Prostate gland (tissue), 2 donors: ENCODE measurements at regions not wholly inside any gene's neighbourhood (a gene's known extent, or its start where the extent isn't known, plus 50 kb on each side); places are given as distances from the start of the nearest gene placed in this dataset.

Experiments
- CTCF ChIP-seq, 4 experiments: fragments of 200-600 bp in 2 of 4; fragments of 450-650 bp in 2 of 4; sonication (generic) in 2 of 4; IDR thresholded peaks; 1 replicate in 3 of 4; 2 replicates in 1 of 4; pipeline ENCODE4 v1.5.1; 2016 to 2019; ENCODE audit warnings: antibody characterized with exemption in 4 of 4, mild to moderate bottlenecking in 2 of 4, moderate library complexity in 2 of 4
- POLR2A ChIP-seq: fragments of 450-650 bp; IDR thresholded peaks from one replicate; pipeline ENCODE4 v1.6.1; 2016; ENCODE audit warnings: antibody characterized with exemption, mild to moderate bottlenecking
- POLR2AphosphoS5 ChIP-seq: sonication (generic); formaldehyde crosslinking; IDR thresholded peaks from one replicate; pipeline ENCODE4 v1.6.1; 2017; ENCODE audit warnings: antibody characterized with exemption

- no peak for TF ChIP-seq CTCF (IDR thresholded peaks at IDR 0.05)
- no peak for TF ChIP-seq POLR2A
- no peak for TF ChIP-seq POLR2AphosphoS5
These were observed 57.5 kb upstream of the PLET1 start for GRCh38 chr11:112318184-112318591.
